Ovary (tissue), 7 donors: ENCODE measurements at regions not wholly inside any gene's neighbourhood (a gene's known extent, or its start where the extent isn't known, plus 50 kb on each side); places are given as distances from the start of the nearest gene placed in this dataset.

ENCODE experiments used
- DNase-seq, 5 donors: peaks; one replicate each; pipeline ENCODE4 v3.0.0-alpha.2; 2019 to 2020
- H3K27ac ChIP-seq, 2 donors: fragments of 200-600 bp; one replicate each; pipeline versions ENCODE4 v1.5.1 to v1.8.0; 2019 to 2022
- H3K27me3 ChIP-seq: fragments of 200-600 bp; one replicate; pipeline ENCODE4 v1.8.0; 2022
- H3K36me3 ChIP-seq: fragments of 200-600 bp; sonication (generic); one replicate; pipeline ENCODE4 v1.5.1; 2019
- H3K4me1 ChIP-seq: one replicate; pipeline ENCODE4 v1.8.1; 2013; ENCODE audit warnings: mild to moderate bottlenecking, moderate library complexity; ENCODE audit not compliant: insufficient read depth
- H3K4me3 ChIP-seq: fragments of 200-600 bp; sonication (generic); one replicate; pipeline ENCODE4 v1.5.1; 2017
- H3K9me3 ChIP-seq, 2 donors: fragments of 200-600 bp in 1 of 2; sonication (generic) in 1 of 2; one replicate each; pipeline versions ENCODE4 v1.5.1 to v1.8.1; 2013 to 2019; ENCODE audit warnings: mild to moderate bottlenecking in 1 of 2, moderate library complexity in 1 of 2
- EP300 ChIP-seq: sonication (generic); formaldehyde crosslinking; IDR thresholded peaks from one replicate; pipeline ENCODE4 v1.6.1; 2017; ENCODE audit warnings: antibody characterized with exemption
- POLR2A ChIP-seq: fragments of 450-650 bp; IDR thresholded peaks from one replicate; pipeline ENCODE4 v1.6.1; 2017; ENCODE audit warnings: antibody characterized with exemption, mild to moderate bottlenecking, moderate library complexity
- WGBS, 3 donors: extraction: QIAGEN DNeasy Blood & Tissue Kit in 1 of 3; methylation state at CpG; one replicate each; pipeline versions ENCODE4 v1.1.5 to v1.1.7; 2013 to 2017; 5-methylcytosine and 5-hydroxymethylcytosine counted together
- intact Hi-C, 4 donors: fragments of 100-400 bp; cut with DNase I; formaldehyde crosslinking; loops; one replicate each; pipeline versions ENCODE4 v1.11.0 to v1.15.1; 2022 to 2023
- TF ChIP-seq, protein P1 (sequence below), 3 donors: fragments of 450-650 bp in 2 of 3; fragments of 200-600 bp in 1 of 3; IDR thresholded peaks; one replicate each; pipeline versions ENCODE4 v1.5.1 to v1.8.0; 2016 to 2022; ENCODE audit warnings: antibody characterized with exemption in 3 of 3, mild to moderate bottlenecking in 1 of 3
- donor health status: DM: no; HTN: no; CAD: no; lungs with moderate emphysema.
- donor health status: DM: no; HTN: no; CAD: no.
- donor health status: Bipolar disorder and iron deficiency.
- donor health status: DM: no; HTN: no; CAD: no.
- donor health status: DM: yes; HTN: yes; CAD: no.

DNA sequence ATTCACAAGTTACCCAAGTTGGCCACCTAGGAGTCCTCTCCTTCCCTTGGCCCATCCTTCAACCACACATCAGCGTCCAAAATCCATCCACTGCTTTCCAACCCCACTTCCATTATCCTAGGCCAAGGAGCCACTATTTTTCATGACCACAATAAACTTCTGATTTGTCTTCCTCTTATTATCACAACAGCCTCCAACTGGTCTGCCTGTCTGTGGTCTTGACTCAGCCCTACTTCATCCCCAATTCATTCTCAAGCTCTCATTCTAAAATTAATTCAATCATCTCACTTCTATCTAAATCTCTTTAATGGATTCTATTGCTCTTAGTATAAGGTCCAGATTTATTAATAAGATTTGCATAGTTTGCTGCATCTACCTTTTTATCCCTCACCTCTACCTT lies 189.0 kb upstream of the PRDM1 start:
- Histone ChIP-seq H3K36me3 (no peaks in the 10 kb centered on the region), H3K9me3 (no peaks in the 10 kb centered on the region), H3K4me1 (peaks cover 7% of the 10 kb centered on the region), H3K27me3 (no peaks in the 10 kb centered on the region), H3K27ac (no peak overlapping the region), H3K4me3 (no peak overlapping the region)
- TF ChIP-seq EP300 (no peak), POLR2A (no peak)
- TF ChIP-seq, protein P1, sequence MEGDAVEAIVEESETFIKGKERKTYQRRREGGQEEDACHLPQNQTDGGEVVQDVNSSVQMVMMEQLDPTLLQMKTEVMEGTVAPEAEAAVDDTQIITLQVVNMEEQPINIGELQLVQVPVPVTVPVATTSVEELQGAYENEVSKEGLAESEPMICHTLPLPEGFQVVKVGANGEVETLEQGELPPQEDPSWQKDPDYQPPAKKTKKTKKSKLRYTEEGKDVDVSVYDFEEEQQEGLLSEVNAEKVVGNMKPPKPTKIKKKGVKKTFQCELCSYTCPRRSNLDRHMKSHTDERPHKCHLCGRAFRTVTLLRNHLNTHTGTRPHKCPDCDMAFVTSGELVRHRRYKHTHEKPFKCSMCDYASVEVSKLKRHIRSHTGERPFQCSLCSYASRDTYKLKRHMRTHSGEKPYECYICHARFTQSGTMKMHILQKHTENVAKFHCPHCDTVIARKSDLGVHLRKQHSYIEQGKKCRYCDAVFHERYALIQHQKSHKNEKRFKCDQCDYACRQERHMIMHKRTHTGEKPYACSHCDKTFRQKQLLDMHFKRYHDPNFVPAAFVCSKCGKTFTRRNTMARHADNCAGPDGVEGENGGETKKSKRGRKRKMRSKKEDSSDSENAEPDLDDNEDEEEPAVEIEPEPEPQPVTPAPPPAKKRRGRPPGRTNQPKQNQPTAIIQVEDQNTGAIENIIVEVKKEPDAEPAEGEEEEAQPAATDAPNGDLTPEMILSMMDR (IDR thresholded peaks at IDR 0.05), result no peak
- intact Hi-C loops, result no loop called here
- 94 to 98% (median 97%) methylated on average over 1 of the region's 1 CpG for WGBS, 3 donors
- DNase-seq, result no peak

DNA sequence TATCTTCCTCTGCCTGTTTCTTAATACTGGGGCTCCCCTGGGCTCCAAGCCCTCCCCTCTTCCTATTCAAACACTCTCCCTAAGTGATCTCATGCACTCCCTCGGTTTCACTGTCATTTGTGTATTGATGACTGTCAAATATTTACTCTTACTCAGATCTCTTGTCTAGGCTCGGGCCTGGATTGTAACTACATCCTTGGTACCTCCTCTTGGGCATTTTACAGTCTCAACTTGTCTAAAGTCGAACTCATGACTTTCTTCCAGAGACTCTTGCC lies 189.4 kb upstream of the PRDM1 start:
- Histone ChIP-seq H3K4me3 (no peak overlapping the region), H3K27ac (no peak overlapping the region), H3K27me3 (no peaks in the 10 kb centered on the region), H3K36me3 (no peaks in the 10 kb centered on the region), H3K9me3 (no peaks in the 10 kb centered on the region), H3K4me1 (peaks cover 7% of the 10 kb centered on the region)
- intact Hi-C loops, result no loop called here
- WGBS, 3 donors, result 71 to 83% (median 80%) methylated on average over 3 of the region's 3 CpGs
- no peak for DNase-seq
- TF ChIP-seq POLR2A (no peak), EP300 (no peak)
- TF ChIP-seq, protein P1 (IDR thresholded peaks at IDR 0.05), result no peak

DNA sequence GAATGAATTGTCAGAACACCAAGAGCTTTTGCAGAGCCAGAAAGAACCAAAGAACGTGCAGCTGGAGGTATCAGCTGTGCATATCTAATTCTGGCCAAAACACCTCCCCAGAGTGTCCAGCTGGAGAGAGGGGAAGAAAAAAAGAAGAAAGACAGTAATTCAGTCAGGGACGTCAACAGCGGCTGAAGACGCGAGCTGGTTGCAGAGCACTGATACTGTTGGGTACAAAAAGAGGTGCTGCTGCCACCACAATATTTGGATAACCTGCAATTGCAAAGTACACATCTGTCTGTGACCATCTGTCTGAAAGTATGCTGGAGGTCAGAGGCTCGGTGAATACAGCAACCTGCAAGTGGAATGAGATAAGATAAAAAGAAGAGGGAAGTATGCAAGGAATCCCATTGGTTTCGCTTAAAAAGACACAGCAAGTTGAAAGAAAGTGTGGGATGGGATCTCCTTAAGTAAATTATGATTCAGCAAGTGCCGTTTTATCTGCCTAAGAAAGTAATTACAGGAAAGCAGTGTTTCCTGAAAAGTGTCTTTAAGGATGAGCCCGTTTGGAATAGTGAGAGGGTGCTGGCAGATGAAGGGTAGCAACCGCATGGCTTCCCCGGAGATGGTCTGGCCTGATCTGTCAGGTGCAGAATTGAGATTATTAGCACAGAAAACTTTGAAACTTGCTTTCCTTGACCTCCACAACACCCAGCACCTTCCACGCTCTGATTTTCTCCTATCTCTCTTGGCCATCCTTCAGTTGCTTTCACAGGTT lies 189.9 kb upstream of the PRDM1 start:
- TF ChIP-seq POLR2A (no peak), EP300 (no peak)
- TF ChIP-seq, protein P1 (IDR thresholded peaks at IDR 0.05), result no peak
- H3K27ac ChIP-seq, result no peak overlapping the region
- no peak for DNase-seq
- no peaks in the 10 kb centered on the region for H3K36me3 ChIP-seq
- H3K27me3 ChIP-seq, result no peaks in the 10 kb centered on the region
- intact Hi-C loops, result no loop called here
- H3K4me3 ChIP-seq, result no peak overlapping the region
- WGBS, 3 donors, result 18 to 26% (median 21%) methylated on average over 12 of the region's 12 CpGs
- H3K4me1 ChIP-seq, result peaks cover 5% of the 10 kb centered on the region
- no peaks in the 10 kb centered on the region for H3K9me3 ChIP-seq

DNA sequence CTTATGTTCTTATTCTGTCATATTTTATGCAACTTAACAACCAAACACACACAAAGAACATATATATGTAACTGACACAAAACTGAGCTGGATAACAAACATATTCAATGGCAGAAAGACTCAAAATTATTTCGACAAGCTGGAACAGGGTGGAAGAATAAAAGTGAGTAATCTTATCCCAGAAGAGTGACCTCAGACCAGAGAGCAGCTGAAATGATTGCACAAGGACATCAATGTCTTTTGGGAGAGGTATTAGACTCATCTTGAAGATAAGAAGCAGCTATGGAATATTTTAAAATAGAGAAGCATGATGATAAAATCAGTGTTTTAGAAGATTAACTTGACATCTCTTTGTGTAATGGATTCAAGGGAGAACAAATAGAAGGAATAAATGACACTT lies 191.6 kb upstream of the PRDM1 start:
- Histone ChIP-seq H3K36me3 (no peaks in the 10 kb centered on the region), H3K27ac (no peak overlapping the region), H3K4me1 (peaks cover 1% of the 10 kb centered on the region), H3K4me3 (no peak overlapping the region), H3K27me3 (no peaks in the 10 kb centered on the region), H3K9me3 (no peaks in the 10 kb centered on the region)
- WGBS, 3 donors, result 86 to 96% (median 91%) methylated on average over 1 of the region's 1 CpG
- no peak for DNase-seq
- TF ChIP-seq, protein P1 (IDR thresholded peaks at IDR 0.05), result no peak
- TF ChIP-seq EP300 (no peak), POLR2A (no peak)
- intact Hi-C loops, result no loop called here
